Natural killer cell (primary cell): ENCODE measurements at regions not wholly inside any gene's neighbourhood (a gene's known extent, or its start where the extent isn't known, plus 50 kb on each side); places are given as distances from the start of the nearest gene placed in this dataset.

Source experiments
- ATAC-seq, 3 donors: fragments of 150-1000 bp in 2 of 3; fragments of 200-7000 bp in 1 of 3; cut with Tn5 transposase; 1 replicate in 1 of 3; 2 replicates in 2 of 3; pipeline ENCODE4 v1.10.0; 2021; ENCODE audit warnings: mild to moderate bottlenecking in 2 of 3, moderate library complexity in 2 of 3
- DNase-seq, 2 donors: peaks; one replicate each; pipeline versions ENCODE4 v3.0.0 to v3.0.0-alpha.2; 2013 to 2021; ENCODE audit warnings: mixed read lengths in 1 of 2
- H3K27ac ChIP-seq: one replicate; pipeline ENCODE4 v1.5.1; 2013; ENCODE audit warnings: mild to moderate bottlenecking, low read length
- H3K27me3 ChIP-seq: one replicate; pipeline ENCODE4 v1.6.1; 2013; ENCODE audit warnings: low read length; ENCODE audit not compliant: control insufficient read depth, insufficient read depth
- H3K36me3 ChIP-seq: one replicate; pipeline ENCODE4 v1.6.1; 2013; ENCODE audit warnings: low read length; ENCODE audit not compliant: control insufficient read depth, insufficient read depth
- H3K4me1 ChIP-seq: one replicate; pipeline ENCODE4 v1.6.1; 2013; ENCODE audit warnings: low read length; ENCODE audit not compliant: control insufficient read depth, insufficient read depth
- H3K4me3 ChIP-seq: one replicate; pipeline ENCODE4 v1.5.1; 2013; ENCODE audit warnings: low read length
- H3K9me3 ChIP-seq: one replicate; pipeline ENCODE4 v1.6.1; 2013; ENCODE audit warnings: low read length; ENCODE audit not compliant: control insufficient read depth, insufficient read depth
- H3K27ac Mint-ChIP-seq, 2 donors: one replicate each; pipeline ENCODE4 v1.8.0; 2022; ENCODE audit warnings: mild to moderate bottlenecking in 2 of 2, mixed read lengths in 2 of 2, moderate library complexity in 1 of 2
- H3K27me3 Mint-ChIP-seq, 2 donors: one replicate each; pipeline ENCODE4 v1.8.0; 2022; ENCODE audit warnings: low read depth in 2 of 2, mixed read lengths in 2 of 2
- H3K36me3 Mint-ChIP-seq: one replicate; pipeline ENCODE4 v1.8.0; 2022; ENCODE audit warnings: mixed read lengths
- H3K4me1 Mint-ChIP-seq, 2 donors: one replicate each; pipeline ENCODE4 v1.8.0; 2022; ENCODE audit warnings: mixed read lengths in 2 of 2
- H3K4me3 Mint-ChIP-seq: one replicate; pipeline ENCODE4 v1.8.0; 2022; ENCODE audit warnings: mild to moderate bottlenecking, moderate library complexity, mixed read lengths
- H3K9me3 Mint-ChIP-seq, 2 donors: one replicate each; pipeline ENCODE4 v1.8.0; 2022; ENCODE audit warnings: mixed read lengths in 2 of 2
- WGBS: methylation state at CpG from one replicate; pipeline ENCODE4 v1.1.7; 2013; ENCODE audit warnings: missing lambda C conversion rate; ENCODE audit not compliant: insufficient coverage; 5-methylcytosine and 5-hydroxymethylcytosine counted together
- intact Hi-C: fragments of 100-400 bp; cut with micrococcal nuclease; formaldehyde crosslinking; loops from one replicate; pipeline ENCODE4 v1.14.2; 2022
- TF ChIP-seq, protein P1 (sequence below): fragments of 200-600 bp; IDR thresholded peaks from one replicate; pipeline ENCODE4 v1.8.0; 2022; ENCODE audit warnings: antibody characterized with exemption

DNA sequence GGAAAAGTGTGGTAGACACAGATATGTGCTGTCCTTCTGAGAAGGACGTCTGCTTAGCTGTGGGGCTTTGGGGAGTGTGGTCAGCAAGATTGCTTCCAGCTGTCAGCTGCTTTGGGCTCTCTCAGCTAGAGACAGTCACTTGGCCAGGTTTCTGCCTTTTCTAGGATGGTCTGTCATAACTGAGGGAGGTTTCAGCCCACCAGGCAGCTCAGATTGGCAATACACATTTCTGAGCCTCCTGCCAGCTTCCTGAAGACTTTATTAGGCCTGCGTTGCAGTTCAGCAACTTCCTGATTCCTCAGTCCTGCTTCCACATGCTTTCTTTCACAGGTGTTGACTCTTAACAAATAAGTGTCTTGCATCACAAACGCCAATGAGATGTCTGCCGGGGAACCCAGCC is 286.5 kb downstream of the SQOR start:
- Histone ChIP-seq H3K27ac (no peak overlapping the region), H3K36me3 (no peaks in the 10 kb centered on the region), H3K27me3 (no peaks in the 10 kb centered on the region), H3K4me3 (no peak overlapping the region), H3K4me1 (no peaks in the 10 kb centered on the region), H3K9me3 (no peaks in the 10 kb centered on the region)
- TF ChIP-seq, protein P1, sequence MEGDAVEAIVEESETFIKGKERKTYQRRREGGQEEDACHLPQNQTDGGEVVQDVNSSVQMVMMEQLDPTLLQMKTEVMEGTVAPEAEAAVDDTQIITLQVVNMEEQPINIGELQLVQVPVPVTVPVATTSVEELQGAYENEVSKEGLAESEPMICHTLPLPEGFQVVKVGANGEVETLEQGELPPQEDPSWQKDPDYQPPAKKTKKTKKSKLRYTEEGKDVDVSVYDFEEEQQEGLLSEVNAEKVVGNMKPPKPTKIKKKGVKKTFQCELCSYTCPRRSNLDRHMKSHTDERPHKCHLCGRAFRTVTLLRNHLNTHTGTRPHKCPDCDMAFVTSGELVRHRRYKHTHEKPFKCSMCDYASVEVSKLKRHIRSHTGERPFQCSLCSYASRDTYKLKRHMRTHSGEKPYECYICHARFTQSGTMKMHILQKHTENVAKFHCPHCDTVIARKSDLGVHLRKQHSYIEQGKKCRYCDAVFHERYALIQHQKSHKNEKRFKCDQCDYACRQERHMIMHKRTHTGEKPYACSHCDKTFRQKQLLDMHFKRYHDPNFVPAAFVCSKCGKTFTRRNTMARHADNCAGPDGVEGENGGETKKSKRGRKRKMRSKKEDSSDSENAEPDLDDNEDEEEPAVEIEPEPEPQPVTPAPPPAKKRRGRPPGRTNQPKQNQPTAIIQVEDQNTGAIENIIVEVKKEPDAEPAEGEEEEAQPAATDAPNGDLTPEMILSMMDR = no peak
- H3K4me1 Mint-ChIP-seq = no peaks in the 10 kb centered on the region
- 50% methylated on average over 4 of the region's 4 CpGs for WGBS
- no peaks in the 10 kb centered on the region for H3K27me3 Mint-ChIP-seq
- no peak overlapping the region for H3K27ac Mint-ChIP-seq
- no peak overlapping the region for H3K4me3 Mint-ChIP-seq
- peaks cover 6 to 14% of the 10 kb centered on the region in 2 donors for H3K9me3 Mint-ChIP-seq
- ATAC-seq = no peak
- DNase-seq = no peak
- H3K36me3 Mint-ChIP-seq = no peaks in the 10 kb centered on the region
- intact Hi-C loops = no loop called here

DNA sequence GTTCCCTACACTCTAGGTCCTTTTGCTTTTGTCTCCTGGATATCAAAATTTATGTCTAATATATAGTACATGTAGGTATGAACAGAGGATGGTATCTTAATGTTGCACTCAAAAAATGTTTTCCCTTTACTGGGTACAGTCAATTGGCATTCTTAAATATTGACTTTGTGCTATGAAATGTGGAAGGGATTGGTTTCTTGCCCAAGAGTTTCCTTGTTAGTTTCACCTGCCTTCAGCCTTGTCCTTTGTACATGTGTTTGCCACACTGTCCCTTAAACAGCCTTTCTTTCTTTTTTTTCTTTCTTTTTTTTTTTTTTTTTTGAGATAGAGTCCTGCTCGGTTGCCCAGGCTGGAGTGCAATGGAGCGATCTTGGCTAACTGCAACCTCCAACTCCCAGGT is 287.1 kb downstream of the SQOR start:
- Histone ChIP-seq H3K4me1 (no peaks in the 10 kb centered on the region), H3K4me3 (no peak overlapping the region), H3K27ac (no peak overlapping the region), H3K9me3 (no peaks in the 10 kb centered on the region), H3K27me3 (no peaks in the 10 kb centered on the region), H3K36me3 (no peaks in the 10 kb centered on the region)
- intact Hi-C loops = no loop called here
- TF ChIP-seq, protein P1 = no peak
- Mint-ChIP-seq H3K9me3 (peaks cover 6 to 10% of the 10 kb centered on the region in 2 donors), H3K36me3 (no peaks in the 10 kb centered on the region), H3K4me3 (no peak overlapping the region), H3K27ac (no peak overlapping the region), H3K4me1 (no peaks in the 10 kb centered on the region), H3K27me3 (no peaks in the 10 kb centered on the region)
- ATAC-seq (no peak), DNase-seq (no peak)
- 100% methylated on average over 2 of the region's 2 CpGs for WGBS

DNA sequence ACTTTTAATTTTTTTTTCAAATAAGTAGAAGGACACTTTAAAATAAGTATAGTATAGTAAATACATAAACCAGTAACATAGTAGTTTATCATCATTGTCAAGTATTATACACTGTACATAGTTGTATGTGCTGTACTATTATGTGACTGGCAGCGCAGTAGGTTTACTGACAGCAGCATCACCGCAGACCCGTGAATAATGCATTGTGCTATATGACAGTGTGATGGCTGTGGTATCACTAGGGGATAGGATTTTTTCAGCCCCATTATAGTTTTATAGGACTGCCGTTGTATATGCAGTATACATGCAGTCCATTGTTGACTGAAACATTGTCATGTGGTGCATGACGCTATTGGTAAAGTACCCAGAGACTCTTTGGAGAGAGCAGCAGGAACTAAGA is 306.5 kb downstream of the SQOR start:
- WGBS = 93% methylated on average over 5 of the region's 5 CpGs
- H3K27ac Mint-ChIP-seq = no peak overlapping the region
- DNase-seq (no peak), ATAC-seq (no peak)
- no peaks in the 10 kb centered on the region for H3K4me1 Mint-ChIP-seq
- H3K4me3 Mint-ChIP-seq = no peak overlapping the region
- Histone ChIP-seq H3K4me3 (no peak overlapping the region), H3K27ac (no peak overlapping the region), H3K9me3 (no peaks in the 10 kb centered on the region), H3K4me1 (no peaks in the 10 kb centered on the region), H3K36me3 (no peaks in the 10 kb centered on the region), H3K27me3 (no peaks in the 10 kb centered on the region)
- no peaks in the 10 kb centered on the region for H3K27me3 Mint-ChIP-seq
- intact Hi-C loops = no loop called here
- H3K36me3 Mint-ChIP-seq = no peaks in the 10 kb centered on the region
- TF ChIP-seq, protein P1 = no peak
- peaks cover 5 to 6% of the 10 kb centered on the region in 2 donors for H3K9me3 Mint-ChIP-seq

DNA sequence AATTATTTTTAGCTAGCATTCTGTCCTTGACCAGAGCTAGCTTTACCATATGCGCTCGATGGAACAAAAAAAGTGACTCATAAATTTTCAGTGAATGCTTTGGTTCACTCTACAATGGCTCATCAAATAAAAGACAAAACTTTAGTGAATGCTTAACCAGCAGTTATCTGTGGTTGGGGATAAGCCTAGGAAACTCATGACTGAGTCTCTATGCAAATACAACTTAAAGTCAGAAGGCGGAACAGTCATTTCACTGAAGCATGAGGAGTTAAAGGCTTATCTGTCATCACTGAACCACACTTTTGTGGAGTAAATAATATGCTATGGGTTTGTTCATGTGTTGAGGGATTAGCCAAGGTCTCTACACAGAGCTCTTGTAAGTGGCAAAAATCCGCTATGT is 308.4 kb downstream of the SQOR start:
- Histone ChIP-seq H3K27ac (no peak overlapping the region), H3K4me1 (no peaks in the 10 kb centered on the region), H3K27me3 (no peaks in the 10 kb centered on the region), H3K4me3 (no peak overlapping the region), H3K9me3 (no peaks in the 10 kb centered on the region), H3K36me3 (no peaks in the 10 kb centered on the region)
- H3K9me3 Mint-ChIP-seq = no peaks in the 10 kb centered on the region
- no peak overlapping the region for H3K27ac Mint-ChIP-seq
- no peak overlapping the region for H3K4me3 Mint-ChIP-seq
- no peaks in the 10 kb centered on the region for H3K36me3 Mint-ChIP-seq
- TF ChIP-seq, protein P1 = no peak
- 65% methylated on average over 4 of the region's 4 CpGs for WGBS
- DNase-seq = no peak
- ATAC-seq = no peak
- intact Hi-C loops = no loop called here
- no peaks in the 10 kb centered on the region for H3K4me1 Mint-ChIP-seq
- no peaks in the 10 kb centered on the region for H3K27me3 Mint-ChIP-seq
